ENCODE measurements at regions not wholly inside any gene's neighbourhood (a gene's known extent, or its start where the extent isn't known, plus 50 kb on each side); places are given as distances from the start of the nearest gene placed in this dataset.

DNA sequence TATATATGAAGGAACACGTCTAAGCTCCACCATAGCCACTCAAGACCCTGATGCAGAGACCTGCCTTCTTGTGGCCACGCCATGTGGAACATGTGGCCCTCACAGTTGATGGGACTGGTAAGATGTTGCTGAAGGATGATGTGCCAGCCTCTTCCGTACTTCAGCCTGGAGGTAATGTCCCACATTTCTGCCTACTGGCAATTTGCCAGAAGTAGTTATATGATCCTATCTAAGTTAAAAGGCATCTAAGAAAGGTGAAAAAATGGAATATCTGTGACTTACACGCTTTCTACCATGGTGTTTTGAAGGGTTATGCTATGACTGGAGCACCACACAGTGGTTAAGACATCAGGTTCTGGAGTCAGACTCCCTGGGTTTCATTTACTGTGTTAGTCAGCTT lies 948.7 kb upstream of the GHITM start:
- H3K36me3 Mint-ChIP-seq (ENCODE audit: low read depth), result no peaks in the 10 kb centered on the region
- no peaks in the 10 kb centered on the region for H3K27me3 Mint-ChIP-seq
- no peak for DNase-seq
- no peaks in the 10 kb centered on the region for H3K4me1 Mint-ChIP-seq (ENCODE audit: low read depth)
- no peak overlapping the region for H3K4me3 Mint-ChIP-seq
- no peak overlapping the region for H3K27ac Mint-ChIP-seq
- peaks cover 5% of the 10 kb centered on the region for H3K9me3 Mint-ChIP-seq

DNA sequence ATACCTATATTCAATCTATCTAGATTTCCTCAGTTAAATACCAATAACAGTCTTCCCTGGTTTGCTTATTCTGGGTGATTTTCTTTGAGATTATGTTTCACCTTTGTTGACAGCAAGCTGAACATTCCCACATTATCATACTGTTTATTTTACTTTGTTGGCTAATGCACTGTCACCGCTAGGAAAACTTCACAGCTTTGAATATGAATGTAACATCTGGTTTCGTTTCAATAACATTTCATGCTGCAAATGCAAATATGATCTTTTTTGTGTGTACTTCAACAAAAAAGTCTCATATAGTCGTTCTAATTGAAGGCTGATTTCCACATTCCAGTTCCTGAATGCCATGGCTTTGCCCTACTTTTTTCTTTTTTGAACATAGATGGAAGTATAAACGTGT lies 946.3 kb upstream of the GHITM start:
- Mint-ChIP-seq H3K27me3 (no peaks in the 10 kb centered on the region), H3K9me3 (peaks cover 2% of the 10 kb centered on the region), H3K4me1 (ENCODE audit: low read depth) (no peaks in the 10 kb centered on the region), H3K27ac (no peak overlapping the region), H3K4me3 (no peak overlapping the region), H3K36me3 (ENCODE audit: low read depth) (no peaks in the 10 kb centered on the region)
- no peak for DNase-seq

DNA sequence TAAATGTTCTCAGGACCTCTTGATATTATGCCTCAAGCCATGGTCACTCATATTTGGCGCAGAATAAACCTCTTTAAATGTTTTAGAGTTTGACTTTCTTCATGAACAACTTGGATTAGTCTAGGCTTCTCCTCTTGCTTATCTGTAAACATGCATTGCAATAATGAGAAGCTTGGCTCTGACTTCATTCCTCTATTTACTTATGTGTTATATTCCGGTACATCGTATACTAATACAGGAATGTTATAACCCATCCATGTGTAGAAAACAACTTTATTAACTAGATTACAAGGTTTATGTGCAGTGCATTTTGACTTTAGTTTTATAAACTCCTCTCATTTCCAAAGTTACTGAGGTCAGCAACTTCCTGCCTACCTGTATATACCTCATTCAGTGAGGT lies 944.3 kb upstream of the GHITM start:
- Mint-ChIP-seq H3K36me3 (ENCODE audit: low read depth) (no peaks in the 10 kb centered on the region), H3K27ac (no peak overlapping the region), H3K9me3 (peaks cover 2% of the 10 kb centered on the region), H3K4me3 (no peak overlapping the region), H3K4me1 (ENCODE audit: low read depth) (no peaks in the 10 kb centered on the region), H3K27me3 (no peaks in the 10 kb centered on the region)
- DNase-seq, result no peak

DNA sequence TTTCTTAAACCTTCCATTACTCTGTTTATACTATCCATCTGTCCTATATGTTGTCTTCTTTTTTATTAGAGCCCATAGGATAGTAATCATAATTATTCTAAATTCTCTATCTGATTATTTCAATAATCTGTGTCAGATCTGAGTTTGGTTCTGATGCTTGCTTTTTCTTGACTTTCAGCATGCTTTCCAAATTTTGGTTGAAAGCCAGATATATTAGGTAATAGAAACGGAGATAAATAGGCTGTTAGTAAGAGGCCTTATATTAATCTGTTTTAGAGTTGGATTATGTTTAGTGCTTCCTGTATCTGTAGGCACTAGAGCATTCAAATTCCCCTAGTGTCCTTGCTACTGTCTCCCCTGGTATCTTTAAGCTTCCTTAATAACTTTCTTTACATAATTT lies 939.9 kb upstream of the GHITM start:
- no peaks in the 10 kb centered on the region for H3K4me1 Mint-ChIP-seq (ENCODE audit: low read depth)
- no peak overlapping the region for H3K4me3 Mint-ChIP-seq
- no peaks in the 10 kb centered on the region for H3K36me3 Mint-ChIP-seq (ENCODE audit: low read depth)
- H3K9me3 Mint-ChIP-seq, result peaks cover 5% of the 10 kb centered on the region
- H3K27me3 Mint-ChIP-seq, result no peaks in the 10 kb centered on the region
- no peak overlapping the region for H3K27ac Mint-ChIP-seq
- DNase-seq, result no peak

DNA sequence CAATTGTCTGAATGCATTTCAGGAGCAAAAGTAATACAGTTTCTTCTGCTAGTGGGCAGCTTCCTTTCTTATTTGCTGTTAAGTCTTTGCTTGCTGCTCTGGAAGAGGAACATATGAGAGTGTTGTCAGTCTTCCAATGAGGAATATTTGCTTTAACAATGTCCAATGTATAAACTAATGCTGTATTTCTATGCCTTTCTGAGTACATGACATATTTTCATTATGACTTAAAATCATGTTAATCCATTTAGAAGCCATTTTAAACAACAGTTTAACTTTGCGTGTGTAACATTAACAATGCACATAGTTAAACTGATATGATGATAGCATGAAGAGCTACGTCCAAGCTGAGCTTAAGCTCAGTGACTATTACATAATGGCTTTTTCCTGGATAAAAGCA lies 933.4 kb upstream of the GHITM start:
- Mint-ChIP-seq H3K4me1 (ENCODE audit: low read depth) (no peaks in the 10 kb centered on the region), H3K27me3 (no peaks in the 10 kb centered on the region), H3K9me3 (peaks cover 4% of the 10 kb centered on the region), H3K36me3 (ENCODE audit: low read depth) (no peaks in the 10 kb centered on the region), H3K4me3 (no peak overlapping the region), H3K27ac (no peak overlapping the region)
- no peak for DNase-seq

DNA sequence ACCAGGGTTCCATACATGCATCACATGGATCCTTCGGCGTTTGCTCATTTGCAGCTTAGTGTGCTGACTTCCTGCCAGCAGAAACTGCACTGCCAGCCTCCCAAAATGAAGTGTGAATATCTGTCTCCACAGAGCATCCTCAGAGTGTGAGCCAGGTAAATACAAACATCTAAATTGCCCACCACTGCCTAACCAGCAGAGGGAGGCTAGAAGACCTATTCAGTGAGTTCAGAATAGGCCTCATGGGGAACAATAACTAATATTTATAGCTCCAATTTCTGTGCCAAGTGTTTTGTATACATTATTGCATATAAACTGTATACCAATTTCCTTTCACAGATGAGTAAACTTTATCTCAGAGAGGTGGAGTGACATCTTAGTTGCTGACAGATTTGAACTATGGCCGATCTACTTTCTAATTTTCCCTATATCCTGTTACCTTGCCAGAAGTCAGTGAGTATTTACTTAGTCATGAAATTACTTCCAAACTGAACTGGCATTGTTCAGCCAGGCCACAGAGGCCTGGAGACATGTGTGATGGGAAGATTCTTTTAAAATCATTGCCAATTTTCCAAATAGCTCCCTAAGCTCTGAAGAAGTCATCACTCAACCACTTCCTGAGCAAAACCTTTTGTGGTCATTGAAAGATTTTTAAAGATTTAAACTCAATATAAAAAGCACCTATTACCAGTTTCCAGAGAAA lies 926.5 kb upstream of the GHITM start:
- Mint-ChIP-seq H3K4me1 (ENCODE audit: low read depth) (no peaks in the 10 kb centered on the region), H3K36me3 (ENCODE audit: low read depth) (no peaks in the 10 kb centered on the region), H3K27ac (no peak overlapping the region), H3K4me3 (no peak overlapping the region), H3K9me3 (peaks cover 6% of the 10 kb centered on the region), H3K27me3 (no peaks in the 10 kb centered on the region)
- no peak for DNase-seq

DNA sequence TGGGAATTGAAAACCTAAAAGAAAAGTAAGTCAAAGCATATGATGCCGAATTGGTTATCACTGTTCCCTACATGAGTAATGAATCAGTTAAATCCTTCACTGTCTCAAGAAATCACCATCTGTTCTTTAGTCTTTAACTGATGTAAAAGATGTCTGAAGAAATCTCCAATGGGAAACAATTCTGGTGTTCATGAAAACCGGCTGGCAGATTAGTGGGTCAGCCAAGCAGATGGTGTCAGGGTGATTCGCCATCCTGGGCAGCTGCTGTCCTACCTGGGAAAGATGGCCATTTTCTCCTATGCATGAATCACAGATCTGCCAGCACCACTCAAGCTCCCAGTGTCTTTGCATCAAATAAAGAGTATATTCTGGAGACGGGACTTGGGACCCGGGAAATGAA lies 925.2 kb upstream of the GHITM start:
- peaks cover 6% of the 10 kb centered on the region for H3K9me3 Mint-ChIP-seq
- H3K27ac Mint-ChIP-seq, result no peak overlapping the region
- no peaks in the 10 kb centered on the region for H3K36me3 Mint-ChIP-seq (ENCODE audit: low read depth)
- H3K4me1 Mint-ChIP-seq (ENCODE audit: low read depth), result no peaks in the 10 kb centered on the region
- DNase-seq, result no peak
- H3K4me3 Mint-ChIP-seq, result no peak overlapping the region
- H3K27me3 Mint-ChIP-seq, result no peaks in the 10 kb centered on the region

DNA sequence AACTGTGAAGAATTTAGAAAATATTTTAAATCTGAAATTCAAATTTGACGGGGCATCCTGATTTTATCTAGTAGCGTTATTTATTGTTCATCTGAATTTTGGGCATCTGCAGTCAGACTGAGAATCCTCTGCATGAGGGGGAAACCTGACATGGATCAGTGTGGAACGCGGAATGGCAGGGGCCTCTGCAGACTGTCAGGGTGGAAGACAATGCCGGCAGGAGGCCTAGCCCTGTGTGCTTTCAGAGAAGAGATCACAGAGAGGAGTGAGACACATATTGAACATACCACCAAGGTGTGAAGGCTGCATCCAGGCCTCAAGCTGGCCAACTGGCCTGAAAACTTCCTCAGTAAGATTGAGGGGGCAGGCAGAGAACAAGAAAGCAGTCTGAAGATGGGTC lies 921.1 kb upstream of the GHITM start:
- Mint-ChIP-seq H3K4me3 (no peak overlapping the region), H3K9me3 (peaks cover 3% of the 10 kb centered on the region), H3K27me3 (no peaks in the 10 kb centered on the region), H3K4me1 (ENCODE audit: low read depth) (no peaks in the 10 kb centered on the region), H3K27ac (no peak overlapping the region), H3K36me3 (ENCODE audit: low read depth) (no peaks in the 10 kb centered on the region)
- DNase-seq, result no peak

DNA sequence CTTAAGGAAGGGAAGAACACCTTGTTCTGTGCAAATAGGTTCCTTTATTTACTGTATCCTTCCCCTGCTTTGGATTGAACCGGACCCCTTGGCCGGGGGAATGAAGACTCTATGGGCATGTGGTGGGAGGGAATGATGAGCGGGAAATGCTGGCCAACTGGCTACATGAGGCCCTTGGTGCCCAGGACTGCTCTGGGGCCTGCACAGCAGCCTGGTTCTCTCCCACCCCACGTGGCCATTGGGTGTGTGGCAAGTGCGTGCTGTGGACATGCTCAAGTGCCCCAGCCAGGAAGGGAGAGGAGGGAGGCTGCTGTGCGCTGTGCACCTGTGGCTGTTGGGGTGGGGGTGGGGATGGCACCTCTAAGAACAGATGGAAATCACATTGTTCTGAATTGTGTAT lies 917.0 kb upstream of the GHITM start:
- no peaks in the 10 kb centered on the region for H3K27me3 Mint-ChIP-seq
- no peak overlapping the region for H3K4me3 Mint-ChIP-seq
- H3K9me3 Mint-ChIP-seq, result peaks cover 7% of the 10 kb centered on the region
- DNase-seq, result no peak
- no peak overlapping the region for H3K27ac Mint-ChIP-seq
- no peaks in the 10 kb centered on the region for H3K4me1 Mint-ChIP-seq (ENCODE audit: low read depth)
- no peaks in the 10 kb centered on the region for H3K36me3 Mint-ChIP-seq (ENCODE audit: low read depth)

DNA sequence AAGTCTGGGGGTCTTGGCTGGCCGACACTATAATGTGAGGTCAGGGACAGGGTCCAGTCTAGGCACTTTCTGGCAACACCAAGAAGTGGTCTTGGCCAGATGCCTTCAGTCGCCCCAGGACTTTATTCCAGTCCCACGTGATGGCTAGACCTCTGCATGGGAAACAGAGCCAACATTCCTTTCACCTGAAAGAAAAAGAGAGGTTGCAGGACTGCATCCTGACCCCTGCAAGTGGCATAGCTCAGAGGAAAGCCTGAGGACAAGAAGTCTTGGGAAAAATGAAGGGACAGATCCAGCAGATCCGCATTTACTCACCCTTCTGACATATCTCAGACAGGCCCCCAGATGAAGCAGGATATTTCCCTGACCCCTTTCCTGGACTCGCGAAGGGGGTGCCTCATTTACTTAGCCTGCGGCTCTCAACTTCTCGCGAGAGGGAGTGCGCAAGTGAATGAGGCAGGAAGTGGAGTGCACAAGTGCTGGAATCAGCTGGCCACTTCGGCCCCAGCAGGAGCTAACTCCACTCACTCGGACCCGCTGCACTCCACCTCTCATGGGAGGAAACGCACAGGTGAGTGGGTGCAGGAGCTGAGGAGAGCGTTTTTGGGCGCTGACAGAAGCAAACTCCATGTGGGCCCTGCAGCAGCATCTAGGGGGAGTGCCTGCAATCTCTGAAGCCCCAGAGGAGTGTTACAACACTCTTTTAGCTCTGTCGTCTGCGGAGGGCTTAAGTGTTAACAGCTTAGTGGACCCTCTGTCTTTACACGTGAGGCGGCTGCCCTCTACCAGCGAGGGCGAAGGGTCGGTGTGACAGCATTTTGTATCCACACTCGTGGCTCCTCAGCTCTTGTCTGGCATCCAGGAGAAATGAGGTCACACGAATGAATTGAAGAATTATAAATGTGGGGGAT lies 916.2 kb upstream of the GHITM start:
- H3K36me3 Mint-ChIP-seq (ENCODE audit: low read depth), result no peaks in the 10 kb centered on the region
- no peak overlapping the region for H3K27ac Mint-ChIP-seq
- H3K9me3 Mint-ChIP-seq, result peaks cover 7% of the 10 kb centered on the region
- H3K27me3 Mint-ChIP-seq, result no peaks in the 10 kb centered on the region
- H3K4me1 Mint-ChIP-seq (ENCODE audit: low read depth), result no peaks in the 10 kb centered on the region
- H3K4me3 Mint-ChIP-seq, result no peak overlapping the region
- DNase-seq, result no peak

DNA sequence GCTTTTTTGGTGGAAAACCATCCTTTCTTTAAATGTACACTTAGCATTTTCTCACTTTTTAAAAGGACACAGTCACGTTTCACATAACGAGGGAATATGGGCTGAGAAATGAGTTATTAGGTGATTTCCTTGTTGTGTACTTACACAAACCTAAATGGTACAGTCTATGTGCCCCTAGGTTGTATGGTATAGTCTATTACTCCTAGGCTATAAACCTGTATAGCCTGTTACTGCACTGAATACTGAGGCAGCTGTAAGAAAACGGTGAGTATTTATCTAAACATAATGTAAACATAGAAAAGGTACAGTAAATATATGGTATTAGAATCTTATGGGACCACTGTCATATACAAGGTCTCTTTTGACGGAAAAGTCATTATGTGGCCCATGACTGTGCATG lies 913.5 kb upstream of the GHITM start:
- Mint-ChIP-seq H3K27ac (no peak overlapping the region), H3K27me3 (no peaks in the 10 kb centered on the region), H3K4me3 (no peak overlapping the region), H3K9me3 (peaks cover 7% of the 10 kb centered on the region), H3K4me1 (ENCODE audit: low read depth) (no peaks in the 10 kb centered on the region), H3K36me3 (ENCODE audit: low read depth) (no peaks in the 10 kb centered on the region)
- DNase-seq, result no peak

DNA sequence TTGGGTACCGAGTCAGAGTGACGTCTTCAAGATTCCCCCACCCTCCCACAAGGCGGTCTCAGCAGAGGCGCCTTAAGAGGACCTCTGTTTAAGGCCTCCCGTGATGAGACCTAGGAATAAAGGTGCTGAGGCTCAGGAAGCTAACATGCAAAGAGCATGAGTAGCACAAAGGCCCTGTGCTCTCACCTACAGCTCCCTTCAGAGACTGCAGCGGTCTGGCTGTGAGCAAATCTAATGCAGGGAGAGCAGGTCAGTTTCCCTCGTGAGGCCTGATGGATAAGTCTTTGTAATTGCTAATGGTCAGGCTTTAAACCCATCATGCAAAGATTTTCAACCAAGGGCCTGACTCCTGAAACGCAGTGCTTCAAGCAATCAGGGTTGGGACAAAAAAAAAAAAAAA lies 909.3 kb upstream of the GHITM start:
- no peaks in the 10 kb centered on the region for H3K27me3 Mint-ChIP-seq
- H3K36me3 Mint-ChIP-seq (ENCODE audit: low read depth), result no peaks in the 10 kb centered on the region
- H3K27ac Mint-ChIP-seq, result no peak overlapping the region
- no peaks in the 10 kb centered on the region for H3K4me1 Mint-ChIP-seq (ENCODE audit: low read depth)
- H3K9me3 Mint-ChIP-seq, result peaks cover 7% of the 10 kb centered on the region
- DNase-seq, result no peak
- H3K4me3 Mint-ChIP-seq, result no peak overlapping the region

DNA sequence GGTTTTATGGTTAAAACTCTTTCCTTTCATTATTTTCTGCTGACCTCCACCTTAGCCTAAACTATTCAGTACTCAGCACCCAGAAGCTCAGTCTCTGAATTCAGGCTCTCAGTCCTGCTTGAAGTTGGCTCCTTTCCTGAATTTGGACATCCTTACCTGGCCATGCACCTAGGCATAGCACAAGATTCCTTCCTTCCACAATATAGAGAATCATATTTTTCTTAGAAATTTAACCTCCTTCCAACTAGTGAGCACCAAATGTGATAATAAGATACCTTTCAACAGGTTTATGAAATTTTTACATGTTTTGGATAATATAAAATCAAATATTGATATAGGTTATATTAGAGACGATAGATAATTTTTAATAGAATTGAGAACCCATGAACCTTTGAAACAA lies 905.6 kb upstream of the GHITM start:
- no peak for DNase-seq
- no peak overlapping the region for H3K4me3 Mint-ChIP-seq
- peaks cover 3% of the 10 kb centered on the region for H3K9me3 Mint-ChIP-seq
- no peaks in the 10 kb centered on the region for H3K4me1 Mint-ChIP-seq (ENCODE audit: low read depth)
- H3K27ac Mint-ChIP-seq, result no peak overlapping the region
- H3K36me3 Mint-ChIP-seq (ENCODE audit: low read depth), result no peaks in the 10 kb centered on the region
- no peaks in the 10 kb centered on the region for H3K27me3 Mint-ChIP-seq

DNA sequence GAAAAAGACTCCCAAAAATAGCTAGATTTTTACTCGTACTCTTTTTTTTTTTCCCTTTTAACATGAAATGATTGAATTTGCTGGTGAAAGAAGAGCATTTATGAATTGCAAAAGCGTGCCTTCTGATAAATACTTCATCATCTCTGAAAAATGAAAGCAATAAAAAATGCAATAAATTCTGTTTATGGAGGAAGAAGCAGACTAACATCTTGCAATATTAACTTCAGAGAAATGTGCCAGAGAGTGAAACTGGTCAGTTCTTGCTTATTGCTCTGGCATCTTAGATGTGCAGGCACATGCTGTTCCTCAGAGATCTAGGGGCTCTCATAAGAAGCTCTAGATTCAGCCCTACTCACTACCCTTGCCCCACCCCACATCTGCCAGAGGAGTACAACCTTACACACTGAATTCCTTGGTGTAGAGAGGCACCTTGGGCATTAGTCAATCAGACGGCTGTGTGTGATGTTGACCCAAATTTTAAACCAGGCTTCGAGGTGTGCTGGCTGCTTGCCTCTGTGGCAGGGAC lies 891.1 kb upstream of the GHITM start:
- Mint-ChIP-seq H3K4me3 (no peak overlapping the region), H3K9me3 (peaks cover 11% of the 10 kb centered on the region), H3K27ac (no peak overlapping the region), H3K27me3 (no peaks in the 10 kb centered on the region), H3K36me3 (ENCODE audit: low read depth) (no peaks in the 10 kb centered on the region), H3K4me1 (ENCODE audit: low read depth) (no peaks in the 10 kb centered on the region)
- no peak for DNase-seq

DNA sequence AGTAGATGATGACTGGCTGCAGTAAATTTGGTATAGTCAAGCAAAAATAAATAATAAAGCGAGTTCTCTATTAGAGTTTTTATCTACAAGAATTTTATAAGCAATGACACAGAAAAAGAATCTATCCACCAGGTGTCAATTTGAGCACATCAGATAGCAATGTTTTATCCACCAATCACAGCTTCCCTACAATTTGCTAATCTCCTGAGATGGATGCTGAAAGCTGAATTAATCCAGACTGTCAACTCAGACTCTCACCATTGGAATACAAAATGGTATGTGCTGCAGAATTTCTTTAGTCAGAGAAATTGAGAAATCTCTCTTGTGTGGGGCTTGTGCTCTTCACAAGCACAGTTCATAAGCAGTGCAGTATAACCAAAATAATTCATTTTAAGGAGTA lies 888.9 kb upstream of the GHITM start:
- Mint-ChIP-seq H3K27ac (no peak overlapping the region), H3K4me3 (no peak overlapping the region), H3K4me1 (ENCODE audit: low read depth) (no peaks in the 10 kb centered on the region), H3K36me3 (ENCODE audit: low read depth) (no peaks in the 10 kb centered on the region), H3K27me3 (no peaks in the 10 kb centered on the region), H3K9me3 (peaks cover 23% of the 10 kb centered on the region)
- no peak for DNase-seq

All from activated T-cell treated with anti-CD3 and anti-CD28 coated beads, Interleukin-2, amount 50 U/mL, for 24 hours (primary cell).